Anterior cingulate cortex (tissue), 58 donors: ENCODE measurements at regions not wholly inside any gene's neighbourhood (a gene's known extent, or its start where the extent isn't known, plus 50 kb on each side); places are given as distances from the start of the nearest gene placed in this dataset.

ENCODE experiments used
- DNase-seq, 58 donors: peaks; one replicate each; lab custom pipeline; 2025; lab: John Stamatoyannopoulos, UW

DNA sequence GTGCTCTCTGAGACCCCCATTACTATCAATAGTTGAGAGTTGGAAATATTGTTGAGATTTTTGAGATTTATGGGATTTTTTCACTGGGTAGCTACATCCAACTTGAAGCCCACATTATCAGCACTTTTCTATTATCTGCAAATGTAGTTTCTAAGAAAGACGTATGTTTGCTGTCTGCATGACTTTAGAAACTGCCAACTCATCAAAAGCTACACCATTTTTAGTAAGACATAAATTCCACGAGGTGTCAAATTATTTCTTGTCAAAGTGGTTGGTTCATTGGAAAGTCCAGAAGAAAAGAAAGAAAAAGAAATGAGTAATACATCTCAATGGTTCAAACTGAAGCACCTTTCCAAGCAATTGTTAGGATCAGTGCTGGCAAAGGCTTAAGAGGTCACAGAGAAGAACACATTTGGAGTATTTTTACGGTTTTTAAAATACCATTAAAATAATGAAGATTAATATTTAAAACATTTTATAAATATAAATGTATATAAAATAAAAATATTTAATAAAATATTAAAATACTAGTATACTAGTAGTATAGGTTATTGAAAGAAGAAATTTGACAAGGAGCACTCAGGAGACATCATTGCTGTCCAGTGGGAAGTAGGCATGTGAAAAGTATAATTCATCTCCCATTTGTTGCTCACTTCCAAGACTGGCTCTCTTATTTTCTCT, 463.5 kb downstream of the TAFA4 start:
- DNase-seq, result no peak

DNA sequence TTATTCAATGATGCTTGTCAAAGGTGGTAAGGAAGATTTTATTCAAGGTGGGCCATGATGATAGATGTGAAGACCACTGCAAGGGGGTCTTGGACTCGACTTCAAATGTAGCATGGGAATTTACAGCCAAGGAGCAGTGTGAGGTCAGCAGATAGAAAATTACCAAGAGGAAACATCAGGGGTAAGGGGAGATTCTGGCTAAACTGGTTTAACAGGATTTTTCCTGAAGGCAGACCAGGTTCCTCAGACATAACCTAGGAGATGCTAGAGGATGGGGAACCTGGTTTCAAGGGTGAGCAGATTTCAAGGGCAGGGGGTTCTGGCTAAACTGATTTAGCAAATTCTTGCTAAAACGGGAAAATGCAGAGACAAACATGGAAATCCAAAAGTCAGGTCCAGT, 464.9 kb downstream of the TAFA4 start:
- no peak for DNase-seq

- DNase-seq, result no peak
These were observed 473.8 kb downstream of the TAFA4 start for GRCh38 chr3:68458581-68458980.

GRCh38 chr3:68448510-68449383, 483.6 kb downstream of the TAFA4 start:
- DNase-seq, result no peak

- no peak for DNase-seq
These were observed 484.5 kb downstream of the TAFA4 start for GRCh38 chr3:68447885-68448284.

GRCh38 chr3:68441054-68441453, 491.3 kb downstream of the TAFA4 start:
- DNase-seq, result no peak

DNA sequence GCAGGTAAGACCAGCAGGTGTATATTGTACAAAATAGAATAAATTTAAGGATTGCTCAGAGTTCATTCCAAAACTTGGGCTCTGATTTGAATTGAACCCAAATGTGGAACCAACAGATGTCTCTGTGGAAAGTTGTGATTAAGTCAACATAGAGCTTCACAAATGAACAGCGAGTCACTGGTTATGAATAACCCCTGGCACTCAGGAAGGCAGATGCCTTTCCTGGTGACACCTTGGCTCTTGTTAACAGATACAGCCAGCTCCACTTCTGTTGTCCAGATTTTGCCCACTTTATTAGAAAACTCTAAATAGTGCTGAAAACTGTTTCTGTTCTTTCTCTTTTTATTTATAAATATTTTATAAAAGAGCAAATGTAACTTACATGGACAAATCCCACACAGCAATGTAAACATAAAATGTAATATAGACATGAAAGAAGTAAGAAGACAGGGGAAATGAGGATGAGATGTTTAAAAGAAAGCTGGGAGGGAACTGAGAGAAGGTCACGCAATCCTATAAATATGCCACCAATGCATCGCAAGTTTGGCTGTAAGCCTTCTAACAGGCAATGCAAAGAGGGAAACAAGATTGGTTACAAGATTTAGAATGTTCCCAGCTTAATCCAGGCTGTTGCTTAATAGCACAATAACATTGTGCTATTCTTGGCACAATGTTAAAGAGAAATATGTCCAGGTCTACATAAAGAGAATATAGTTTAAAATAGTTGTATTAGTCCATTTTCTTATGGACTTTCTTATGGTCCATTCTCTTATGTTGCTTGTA, 495.5 kb downstream of the TAFA4 start:
- no peak for DNase-seq

DNA sequence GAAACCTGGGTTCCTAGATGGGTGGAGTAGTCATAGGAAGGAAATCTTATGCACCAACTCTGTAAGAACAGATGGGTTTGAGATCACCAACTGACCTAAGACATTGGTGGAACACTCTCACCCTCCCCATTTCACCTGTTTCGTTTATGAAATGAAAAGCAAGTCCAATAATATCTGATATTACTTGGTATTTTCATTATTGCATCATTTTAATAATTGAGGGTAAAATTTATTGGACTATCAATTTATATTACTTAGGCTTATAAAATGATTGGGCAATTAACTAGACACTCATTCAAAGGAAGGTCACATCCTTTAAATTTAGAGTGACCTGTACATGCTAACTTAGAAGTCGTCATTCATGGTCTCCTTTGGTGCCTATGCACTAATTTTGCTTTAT, 503.9 kb downstream of the TAFA4 start:
- no peak for DNase-seq

DNA sequence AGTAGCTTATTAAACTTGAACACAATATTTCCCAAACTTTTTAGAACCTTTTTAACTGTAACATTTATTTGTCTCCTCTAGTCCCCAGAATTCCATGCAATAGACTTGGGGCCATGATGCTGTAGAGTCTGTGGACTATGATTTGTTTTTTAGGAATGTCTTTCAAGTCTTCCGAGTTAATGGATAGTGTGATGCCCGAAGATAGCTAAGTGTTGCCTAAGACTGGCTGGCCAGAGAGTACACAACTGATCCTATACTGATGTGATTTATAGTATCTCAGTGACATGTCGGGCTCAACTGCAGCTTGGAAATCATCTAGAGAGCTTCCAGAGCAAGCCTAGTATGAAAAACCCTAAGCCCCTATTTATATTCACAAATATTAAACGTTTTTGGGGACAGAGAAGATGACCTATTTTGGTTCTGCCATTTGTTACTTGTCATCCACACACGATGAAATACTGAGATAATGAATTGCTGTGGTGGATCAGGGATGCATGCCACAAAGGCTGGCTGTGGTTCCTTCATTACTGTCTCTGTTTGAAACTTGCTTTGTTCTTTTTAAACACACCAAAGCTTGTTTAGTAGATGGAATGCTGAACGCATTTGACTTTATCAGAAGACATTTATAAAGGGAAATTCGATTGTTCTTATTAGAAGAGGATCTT, 507.4 kb downstream of the TAFA4 start:
- no peak for DNase-seq

GRCh38 chr3:68408626-68409025, 523.7 kb downstream of the TAFA4 start:
- no peak for DNase-seq

DNA sequence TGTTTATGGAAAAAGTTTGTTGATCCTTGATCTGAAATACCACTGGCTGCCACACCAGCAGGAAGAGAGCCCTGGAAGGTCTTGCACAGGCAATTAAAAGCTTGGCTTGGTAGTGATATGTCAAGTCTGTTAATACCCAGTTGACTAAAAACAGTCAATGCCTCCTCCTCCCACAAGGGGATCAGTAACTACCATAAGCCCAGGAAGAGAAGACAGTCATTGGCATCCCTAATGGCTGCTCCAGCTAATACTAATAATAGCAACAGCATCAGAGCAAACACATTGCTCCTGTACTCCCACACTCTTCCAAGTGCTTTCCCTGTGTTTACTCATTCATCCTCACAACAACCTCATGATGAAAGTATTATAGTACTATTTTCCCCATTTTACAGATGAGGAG, 528.6 kb downstream of the TAFA4 start:
- no peak for DNase-seq

GRCh38 chr3:68402235-68402918, 530.0 kb downstream of the TAFA4 start:
- no peak for DNase-seq

DNA sequence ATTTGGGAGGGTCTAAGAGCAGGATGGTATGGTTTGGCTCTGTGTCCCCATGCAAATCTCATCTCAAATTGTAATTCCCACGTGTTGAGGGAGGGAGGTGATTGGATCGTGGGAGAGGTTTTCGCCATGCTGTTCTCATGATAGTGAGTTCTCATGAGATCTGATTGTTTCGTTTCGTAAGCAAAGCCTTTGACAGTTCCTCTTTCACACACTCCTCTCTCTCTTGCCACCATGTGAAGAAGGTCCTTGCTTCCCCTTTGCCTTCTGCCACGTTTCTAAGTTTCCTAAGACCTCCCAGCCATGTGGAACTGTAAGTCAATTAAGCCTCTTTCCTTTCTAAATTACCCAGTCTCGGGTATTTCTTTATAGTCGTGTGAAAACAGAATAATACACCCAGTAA, 553.7 kb downstream of the TAFA4 start:
- no peak for DNase-seq

DNA sequence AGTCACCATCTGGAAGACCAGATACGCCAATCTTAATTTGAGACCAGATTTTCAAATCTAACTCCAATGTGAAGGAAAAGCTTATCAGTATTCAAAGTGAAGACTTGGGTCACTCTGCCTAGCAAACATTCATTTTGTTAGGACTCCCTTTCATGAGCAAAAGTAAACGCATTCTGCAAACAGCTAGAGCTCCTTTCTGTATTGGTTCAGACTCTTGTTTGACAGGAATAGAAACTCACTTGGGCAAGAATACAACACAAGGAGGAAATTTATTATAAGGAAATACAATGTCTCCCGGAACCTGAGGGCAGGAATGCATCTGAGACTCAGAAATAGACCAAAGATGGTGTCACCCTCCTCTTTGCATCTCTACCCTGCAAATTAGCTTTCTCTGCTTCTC, 558.6 kb downstream of the TAFA4 start:
- peak in 1 of 58 donors; percentile 12 for DNase-seq

DNA sequence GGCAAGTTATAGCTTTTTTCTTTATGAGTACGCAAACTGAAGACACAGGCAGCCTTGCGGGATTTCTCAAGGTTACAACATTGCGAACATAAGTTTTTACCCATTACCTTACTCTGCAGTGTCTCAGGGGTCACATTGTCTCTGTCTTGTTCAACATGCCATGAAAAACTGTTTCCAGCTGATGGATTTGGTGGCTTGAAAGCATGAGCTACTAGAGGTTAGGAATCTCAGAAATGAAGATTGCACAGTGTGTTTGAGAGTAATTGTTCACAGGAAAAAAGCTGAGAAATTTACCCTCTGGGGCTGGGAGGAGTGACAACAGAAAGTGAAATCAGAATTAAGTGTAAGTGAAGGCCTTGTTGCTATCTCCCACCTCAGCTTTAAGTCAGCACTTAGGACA, 568.6 kb downstream of the TAFA4 start:
- DNase-seq, result no peak

GRCh38 chr3:68360492-68360891, 571.9 kb downstream of the TAFA4 start:
- DNase-seq, result no peak

DNA sequence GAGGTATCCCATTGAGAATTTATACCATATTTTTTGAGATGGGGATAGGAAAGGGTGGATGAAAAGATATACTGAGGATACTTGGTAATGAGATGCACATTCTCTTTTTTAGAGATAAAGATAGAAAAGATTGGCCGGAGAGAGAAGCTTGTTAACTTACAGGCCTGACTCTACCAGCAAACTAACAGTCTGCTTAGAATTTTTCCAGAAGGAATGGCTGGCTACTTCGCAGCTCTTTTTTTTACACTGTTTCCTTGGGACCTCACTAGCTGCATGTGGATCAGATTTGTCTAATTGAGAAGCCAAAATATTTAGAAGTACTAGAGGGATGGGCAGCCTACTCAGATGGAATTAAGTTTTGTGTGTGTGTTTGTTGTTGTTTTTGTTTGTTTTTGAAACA, 586.6 kb downstream of the TAFA4 start:
- no peak for DNase-seq

DNA sequence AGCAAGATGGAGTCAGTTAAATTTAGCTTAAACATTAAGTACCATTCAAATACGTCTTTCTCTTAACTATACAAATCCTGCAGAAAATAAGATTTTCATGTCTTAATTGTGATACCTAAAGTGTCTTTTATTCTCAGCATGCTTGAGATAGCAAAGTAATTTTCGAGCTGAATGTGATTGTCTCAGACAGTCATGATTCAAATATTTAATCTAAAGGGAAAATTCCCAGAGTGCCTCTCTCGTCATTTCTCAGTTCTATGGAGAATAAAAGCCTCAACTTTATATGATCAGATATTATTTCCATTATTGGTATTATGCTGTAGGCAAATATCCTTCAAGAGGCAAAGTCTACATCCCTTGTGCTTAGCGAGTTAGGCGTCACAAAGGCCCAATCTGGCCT, 589.9 kb downstream of the TAFA4 start:
- no peak for DNase-seq

GRCh38 chr3:68336042-68336441, 596.3 kb downstream of the TAFA4 start:
- DNase-seq, result no peak

DNA sequence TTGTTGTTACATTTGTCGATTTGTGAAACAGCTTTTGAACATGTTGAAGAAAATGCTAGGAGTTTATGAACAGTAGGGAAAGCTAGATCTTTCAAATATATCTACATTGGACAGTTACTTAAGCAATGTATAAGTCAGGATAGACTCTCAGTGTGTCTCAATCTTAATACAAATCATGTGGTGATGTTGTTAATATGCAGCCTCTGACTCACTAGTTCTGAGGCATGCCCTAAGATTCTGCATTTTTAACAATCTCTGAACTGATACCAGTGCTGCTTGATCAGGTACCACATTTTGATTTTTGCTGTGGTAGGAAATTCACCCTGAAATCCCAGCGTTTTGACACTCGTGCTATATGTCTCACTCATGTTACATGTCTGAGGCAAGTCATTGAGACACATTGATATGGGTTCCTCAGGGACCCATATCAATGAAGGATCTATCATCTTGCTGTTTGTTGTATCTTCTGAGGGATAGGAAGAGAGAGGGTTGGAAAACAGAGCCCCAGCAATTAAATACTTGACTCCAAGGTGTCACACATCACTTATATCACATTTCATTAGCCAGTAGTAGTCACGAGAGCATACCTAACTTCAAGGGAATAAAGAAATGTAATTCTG, 597.9 kb downstream of the TAFA4 start:
- DNase-seq, result no peak
